ENCODE measurements at regions not wholly inside any gene's neighbourhood (a gene's known extent, or its start where the extent isn't known, plus 50 kb on each side); places are given as distances from the start of the nearest gene placed in this dataset.

- TF ChIP-seq, protein P1, sequence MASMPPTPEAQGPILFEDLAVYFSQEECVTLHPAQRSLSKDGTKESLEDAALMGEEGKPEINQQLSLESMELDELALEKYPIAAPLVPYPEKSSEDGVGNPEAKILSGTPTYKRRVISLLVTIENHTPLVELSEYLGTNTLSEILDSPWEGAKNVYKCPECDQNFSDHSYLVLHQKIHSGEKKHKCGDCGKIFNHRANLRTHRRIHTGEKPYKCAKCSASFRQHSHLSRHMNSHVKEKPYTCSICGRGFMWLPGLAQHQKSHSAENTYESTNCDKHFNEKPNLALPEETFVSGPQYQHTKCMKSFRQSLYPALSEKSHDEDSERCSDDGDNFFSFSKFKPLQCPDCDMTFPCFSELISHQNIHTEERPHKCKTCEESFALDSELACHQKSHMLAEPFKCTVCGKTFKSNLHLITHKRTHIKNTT (CRISPR knock-in tag; IDR thresholded peaks at IDR 0.05): no peak
- TF ChIP-seq TARDBP (CRISPR knock-in tag; IDR thresholded peaks at IDR 0.05) (no peak), ZNF292 (CRISPR knock-in tag; IDR thresholded peaks at IDR 0.05; ENCODE audit: borderline replicate concordance, low read depth) (no peak), DNMT1 (CRISPR knock-in tag; IDR thresholded peaks at IDR 0.05) (no peak), PAF1 (CRISPR knock-in tag; IDR thresholded peaks at IDR 0.05) (no peak), TEAD3 (CRISPR knock-in tag; optimal IDR thresholded peaks at IDR 0.05; ENCODE audit: borderline replicate concordance) (peak; percentile 55), JUN (CRISPR knock-in tag; IDR thresholded peaks at IDR 0.05) (no peak), ARID5B (CRISPR knock-in tag; IDR thresholded peaks at IDR 0.05) (no peak)
Measured at GRCh38 chr10:57986422-57986821, 281.3 kb downstream of the IPMK start (continued).

DNA sequence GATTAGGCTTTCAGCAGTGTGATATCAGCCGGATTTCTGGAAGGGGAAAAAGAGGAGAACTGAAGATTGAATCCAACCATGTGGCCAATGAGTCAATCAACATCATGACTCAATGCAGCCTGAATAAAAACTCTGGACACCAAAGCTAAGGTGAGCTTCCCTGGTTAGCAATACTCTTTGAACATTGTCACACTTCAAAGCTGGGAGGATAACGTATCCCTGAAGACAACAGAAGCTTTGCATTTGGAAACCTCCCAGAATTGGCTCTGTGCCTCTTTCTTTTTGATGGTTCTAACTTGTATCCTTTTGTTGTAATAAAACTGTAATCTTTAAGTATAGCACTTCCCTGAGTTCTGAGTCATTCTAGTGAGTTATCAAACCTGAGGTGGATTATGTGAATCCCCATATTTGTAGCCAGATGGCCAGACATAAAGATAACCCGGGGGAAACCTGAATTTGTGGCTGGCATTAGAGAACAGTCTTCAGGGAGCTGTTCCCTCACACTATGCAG lies 284.4 kb downstream of the IPMK start:
- DNase-seq (ENCODE audit: low spot score) (no peak), ATAC-seq (no peak), FAIRE-seq (no peak)
- BruUV-seq (replicated peaks): no TSS peak
- Histone ChIP-seq H3K4me3 (replicated peaks in 1 of 3; ENCODE audit: insufficient read depth in 1 of 3, low read depth in 2 of 3, low read length in 3 of 3) (no peak overlapping the region), H3K4me1 (ENCODE audit: insufficient read depth, low read length) (peaks cover 13% of the 10 kb centered on the region), H3K4me2 (ENCODE audit: low read depth, low read length) (no peak overlapping the region), H4K20me1 (ENCODE audit: insufficient read depth, low read length) (no peaks in the 10 kb centered on the region), H3K79me2 (ENCODE audit: insufficient read depth, low read length) (no peaks in the 10 kb centered on the region), H3K27me3 (ENCODE audit: control insufficient read depth in 1 of 2, insufficient read depth in 2 of 2, low read length in 2 of 2) (no peaks in the 10 kb centered on the region; a peak in 1 of 5 replicates), H3K9me3 (ENCODE audit: low read length) (no peaks in the 10 kb centered on the region), H2AFZ (ENCODE audit: low read length) (no peak overlapping the region), H3K9ac (ENCODE audit: insufficient read depth, low read depth, low read length) (no peak overlapping the region), H3K27ac (ENCODE audit: extremely low read length, insufficient read depth, low read length) (no peak overlapping the region), H3K36me3 (replicated peaks in 1 of 2; ENCODE audit: control insufficient read depth in 1 of 2, insufficient read depth in 2 of 2, low read length in 2 of 2) (no peaks in the 10 kb centered on the region)
- in situ Hi-C loops (cut with HindIII; ENCODE audit: extremely low pct_ligation_motif_present, low pct_unique_long_range_greater_than_20kb) (no loop called here), intact Hi-C loops (cut with micrococcal nuclease; ENCODE audit: unreplicated experiment) (no loop called here)
- TF ChIP-seq RAD51 (IDR thresholded peaks at IDR 0.05; ENCODE audit: borderline replicate concordance) (no peak), ZNF615 (CRISPR knock-in tag; IDR thresholded peaks at IDR 0.05; ENCODE audit: borderline replicate concordance) (no peak)
- WGBS (ENCODE audit: low lambda C conversion rate): 2% methylated on average over 3 of the region's 3 CpGs
- CTCF ChIA-PET (ENCODE audit: low intra/inter-chr PET ratio, low total read pairs): no interaction called here
- POLR2A ChIA-PET: no interaction called here

All from HepG2 (cell line).